GM12891 (cell line): ENCODE measurements at regions not wholly inside any gene's neighbourhood (a gene's known extent, or its start where the extent isn't known, plus 50 kb on each side); places are given as distances from the start of the nearest gene placed in this dataset.

Experiments
- POLR2A ChIP-seq: IDR thresholded peaks from 2 replicates; pipeline ENCODE4 v1.6.1; 2011; ENCODE audit warnings: low read depth, low read length, control low read depth
- POLR2AphosphoS5 ChIP-seq: IDR thresholded peaks from 2 replicates; pipeline ENCODE4 v1.6.1; 2011; ENCODE audit warnings: low read depth, low read length, control low read depth
- TAF1 ChIP-seq: IDR thresholded peaks from 2 replicates; pipeline ENCODE4 v1.6.1; 2011; ENCODE audit warnings: low read depth, low read length, control low read depth

DNA sequence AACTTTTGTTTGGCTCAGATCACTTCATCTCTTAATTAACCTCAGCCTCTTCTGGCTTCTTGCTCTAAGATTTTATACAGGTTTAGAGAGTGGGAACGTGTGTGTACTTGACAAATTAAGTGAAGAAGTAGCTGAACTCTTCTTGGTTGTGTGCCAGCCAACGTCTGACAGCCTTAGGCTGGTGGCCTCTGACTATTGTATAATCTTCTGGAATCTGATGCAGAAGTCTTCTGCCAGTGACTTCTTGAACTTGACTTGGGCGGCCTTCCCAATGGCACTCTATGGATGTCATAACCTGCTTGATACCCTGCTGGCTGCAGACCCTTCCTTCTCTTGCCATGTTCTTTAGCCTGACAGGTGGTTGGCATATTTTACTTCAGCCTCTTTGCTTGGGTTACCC lies 660.5 kb downstream of the DOK5 start:
- TF ChIP-seq POLR2A (no peak), POLR2AphosphoS5 (no peak), TAF1 (no peak)
